ENCODE measurements at regions not wholly inside any gene's neighbourhood (a gene's known extent, or its start where the extent isn't known, plus 50 kb on each side); places are given as distances from the start of the nearest gene placed in this dataset.

DNA sequence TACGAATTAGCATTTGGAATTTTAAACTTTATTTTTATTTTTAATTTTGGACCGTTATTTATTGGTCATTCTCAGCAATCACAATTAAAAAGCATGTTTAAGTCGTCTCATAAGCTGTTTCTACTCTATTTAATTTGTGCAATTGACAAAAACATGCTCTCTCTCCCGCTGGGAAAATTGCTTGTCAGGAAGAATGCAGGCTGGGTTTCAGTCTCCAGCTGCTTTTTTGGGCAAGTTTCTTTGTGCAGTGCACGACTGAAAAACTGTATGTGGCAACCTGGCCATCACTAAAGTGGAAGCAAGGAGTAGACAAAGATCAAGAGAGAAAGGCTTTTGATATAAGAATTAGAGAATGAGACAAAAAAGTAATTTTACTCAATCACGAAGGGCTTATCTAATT, 941.5 kb upstream of the MDGA2 start:
- TF ChIP-seq, protein P1, sequence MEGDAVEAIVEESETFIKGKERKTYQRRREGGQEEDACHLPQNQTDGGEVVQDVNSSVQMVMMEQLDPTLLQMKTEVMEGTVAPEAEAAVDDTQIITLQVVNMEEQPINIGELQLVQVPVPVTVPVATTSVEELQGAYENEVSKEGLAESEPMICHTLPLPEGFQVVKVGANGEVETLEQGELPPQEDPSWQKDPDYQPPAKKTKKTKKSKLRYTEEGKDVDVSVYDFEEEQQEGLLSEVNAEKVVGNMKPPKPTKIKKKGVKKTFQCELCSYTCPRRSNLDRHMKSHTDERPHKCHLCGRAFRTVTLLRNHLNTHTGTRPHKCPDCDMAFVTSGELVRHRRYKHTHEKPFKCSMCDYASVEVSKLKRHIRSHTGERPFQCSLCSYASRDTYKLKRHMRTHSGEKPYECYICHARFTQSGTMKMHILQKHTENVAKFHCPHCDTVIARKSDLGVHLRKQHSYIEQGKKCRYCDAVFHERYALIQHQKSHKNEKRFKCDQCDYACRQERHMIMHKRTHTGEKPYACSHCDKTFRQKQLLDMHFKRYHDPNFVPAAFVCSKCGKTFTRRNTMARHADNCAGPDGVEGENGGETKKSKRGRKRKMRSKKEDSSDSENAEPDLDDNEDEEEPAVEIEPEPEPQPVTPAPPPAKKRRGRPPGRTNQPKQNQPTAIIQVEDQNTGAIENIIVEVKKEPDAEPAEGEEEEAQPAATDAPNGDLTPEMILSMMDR (IDR thresholded peaks at IDR 0.05; ENCODE audit: low read depth, low read length, poor library complexity, severe bottlenecking), result no peak
- TF ChIP-seq EZH2phosphoT487 (IDR thresholded peaks at IDR 0.05; ENCODE audit: borderline replicate concordance, low read length), result no peak
